ENCODE measurements at regions not wholly inside any gene's neighbourhood (a gene's known extent, or its start where the extent isn't known, plus 50 kb on each side); places are given as distances from the start of the nearest gene placed in this dataset.

GRCh38 chr6:139695361-139695760 is 320.9 kb upstream of the CITED2 start:
- Histone ChIP-seq H3K4me3 (ENCODE audit: low read depth, low read length) (no peak overlapping the region), H3K27me3 (replicated peaks; ENCODE audit: control insufficient read depth, insufficient read depth, low read length) (no peaks in the 10 kb centered on the region), H3K4me1 (peaks cover 7% of the 10 kb centered on the region), H3K9me3 (0 out of 2 replicates have a peak, but pooled peaks cover 4% of the 10 kb centered on the region), H3K36me3 (ENCODE audit: control insufficient read depth, insufficient read depth, low read length) (no peaks in the 10 kb centered on the region)
- no peak for DNase-seq
- TF ChIP-seq CTCF (IDR thresholded peaks at IDR 0.05; ENCODE audit: insufficient read depth in 1 of 2, low read depth in 1 of 2, low read length in 1 of 2, severe bottlenecking in 1 of 2, unreplicated experiment in 1 of 2): no peak
- no peak overlapping the region for H3K4me3 Mint-ChIP-seq (ENCODE audit: unreplicated experiment)
- H3K9me3 Mint-ChIP-seq (ENCODE audit: unreplicated experiment): no peaks in the 10 kb centered on the region
- no peak overlapping the region for H3K27ac Mint-ChIP-seq (ENCODE audit: unreplicated experiment)
- intact Hi-C loops (cut with micrococcal nuclease; ENCODE audit: unreplicated experiment): no loop called here
- no TSS peak for BruUV-seq (replicated peaks)
- H3K4me1 Mint-ChIP-seq (ENCODE audit: low read depth, unreplicated experiment): no peaks in the 10 kb centered on the region
- POLR2A ChIA-PET: no interaction called here
- CTCF ChIA-PET: no interaction called here
- H3K27me3 Mint-ChIP-seq (ENCODE audit: insufficient read depth, unreplicated experiment): no peaks in the 10 kb centered on the region
- no peaks in the 10 kb centered on the region for H3K36me3 Mint-ChIP-seq (ENCODE audit: insufficient read depth, unreplicated experiment)

GRCh38 chr6:139693735-139694134 is 319.3 kb upstream of the CITED2 start:
- DNase-seq: no peak
- Histone ChIP-seq H3K36me3 (ENCODE audit: control insufficient read depth, insufficient read depth, low read length) (no peaks in the 10 kb centered on the region), H3K4me1 (peaks cover 5% of the 10 kb centered on the region), H3K4me3 (ENCODE audit: low read depth, low read length) (no peak overlapping the region), H3K9me3 (0 out of 2 replicates have a peak, but pooled peaks cover 4% of the 10 kb centered on the region), H3K27me3 (replicated peaks; ENCODE audit: control insufficient read depth, insufficient read depth, low read length) (no peaks in the 10 kb centered on the region)
- no peak for TF ChIP-seq CTCF (IDR thresholded peaks at IDR 0.05; ENCODE audit: insufficient read depth in 1 of 2, low read depth in 1 of 2, low read length in 1 of 2, severe bottlenecking in 1 of 2, unreplicated experiment in 1 of 2)
- ChIA-PET POLR2A (no interaction called here), CTCF (no interaction called here)
- Mint-ChIP-seq H3K36me3 (ENCODE audit: insufficient read depth, unreplicated experiment) (no peaks in the 10 kb centered on the region), H3K4me1 (ENCODE audit: low read depth, unreplicated experiment) (no peaks in the 10 kb centered on the region), H3K4me3 (ENCODE audit: unreplicated experiment) (no peak overlapping the region), H3K9me3 (ENCODE audit: unreplicated experiment) (no peaks in the 10 kb centered on the region), H3K27me3 (ENCODE audit: insufficient read depth, unreplicated experiment) (no peaks in the 10 kb centered on the region), H3K27ac (ENCODE audit: unreplicated experiment) (no peak overlapping the region)
- intact Hi-C loops (cut with micrococcal nuclease; ENCODE audit: unreplicated experiment): no loop called here
- BruUV-seq (replicated peaks): no TSS peak

- Histone ChIP-seq H3K27me3 (replicated peaks; ENCODE audit: control insufficient read depth, insufficient read depth, low read length) (no peaks in the 10 kb centered on the region), H3K9me3 (0 out of 2 replicates have a peak, but pooled peaks cover 4% of the 10 kb centered on the region), H3K4me3 (ENCODE audit: low read depth, low read length) (no peak overlapping the region), H3K36me3 (ENCODE audit: control insufficient read depth, insufficient read depth, low read length) (no peaks in the 10 kb centered on the region), H3K4me1 (peaks cover 4% of the 10 kb centered on the region; the same call in 1 of the 2 replicates)
- CTCF ChIA-PET: no interaction called here
- H3K27me3 Mint-ChIP-seq (ENCODE audit: insufficient read depth, unreplicated experiment): no peaks in the 10 kb centered on the region
- no peak for DNase-seq
- no peak for TF ChIP-seq CTCF (IDR thresholded peaks at IDR 0.05; ENCODE audit: insufficient read depth in 1 of 2, low read depth in 1 of 2, low read length in 1 of 2, severe bottlenecking in 1 of 2, unreplicated experiment in 1 of 2)
- BruUV-seq (replicated peaks): no TSS peak
- no peak overlapping the region for H3K4me3 Mint-ChIP-seq (ENCODE audit: unreplicated experiment)
- POLR2A ChIA-PET: no interaction called here
- no peaks in the 10 kb centered on the region for H3K9me3 Mint-ChIP-seq (ENCODE audit: unreplicated experiment)
- H3K27ac Mint-ChIP-seq (ENCODE audit: unreplicated experiment): no peak overlapping the region
- H3K4me1 Mint-ChIP-seq (ENCODE audit: low read depth, unreplicated experiment): no peaks in the 10 kb centered on the region
- intact Hi-C loops (cut with micrococcal nuclease; ENCODE audit: unreplicated experiment): no loop called here
- no peaks in the 10 kb centered on the region for H3K36me3 Mint-ChIP-seq (ENCODE audit: insufficient read depth, unreplicated experiment)
Observed at GRCh38 chr6:139690007-139690406, 315.6 kb upstream of the CITED2 start.
